Left lobe of liver (tissue), 2 donors: ENCODE measurements at regions not wholly inside any gene's neighbourhood (a gene's known extent, or its start where the extent isn't known, plus 50 kb on each side); places are given as distances from the start of the nearest gene placed in this dataset.

Experiments used
- ATAC-seq: fragments of 200-7000 bp; cut with Tn5 transposase; one replicate; pipeline ENCODE4 v1.9.1; 2020; ENCODE audit warnings: mild to moderate bottlenecking, moderate library complexity
- DNase-seq: peaks from one replicate; pipeline ENCODE4 v3.0.0-alpha.2; 2020; ENCODE audit warnings: low spot score
- donor health status: DM: no; HTN: no; CAD: no; lungs with moderate emphysema.
- donor health status: DM: no; HTN: yes; CAD: no.

GRCh38 chr9:130755377-130756007, 61.9 kb downstream of the EXOSC2 start:
- no peak for ATAC-seq
- DNase-seq, result no peak

- DNase-seq (no peak), ATAC-seq (no peak)
Observed at GRCh38 chr9:130756037-130756436, 62.5 kb downstream of the EXOSC2 start.

- DNase-seq, result no peak
- ATAC-seq, result no peak
Observed at GRCh38 chr9:130756455-130757152, 63.0 kb downstream of the EXOSC2 start.

- no peak for DNase-seq
- ATAC-seq, result no peak
Observed at GRCh38 chr9:130759738-130760137, 66.2 kb downstream of the EXOSC2 start.

GRCh38 chr9:130763331-130764171, 70.0 kb downstream of the EXOSC2 start:
- ATAC-seq, result no peak
- no peak for DNase-seq

- DNase-seq, result no peak
- no peak for ATAC-seq
Observed at GRCh38 chr9:130765137-130766020, 69.7 kb upstream of the ABL1 start.

- DNase-seq, result no peak
- ATAC-seq, result no peak
Observed at GRCh38 chr9:130766021-130766926, 68.8 kb upstream of the ABL1 start.

GRCh38 chr9:130766927-130767307, 68.1 kb upstream of the ABL1 start:
- DNase-seq (no peak), ATAC-seq (peak; percentile 10)

GRCh38 chr9:130768265-130768664, 66.8 kb upstream of the ABL1 start:
- DNase-seq (no peak), ATAC-seq (peak; percentile 52)

GRCh38 chr9:130768891-130769403, 66.1 kb upstream of the ABL1 start:
- DNase-seq, result no peak

GRCh38 chr9:130770093-130770492, 65.0 kb upstream of the ABL1 start:
- ATAC-seq (no peak), DNase-seq (no peak)

More at GRCh38 chr9:130768891-130769403, 66.1 kb upstream of the ABL1 start:
- ATAC-seq, result peak; percentile 14

- ATAC-seq, result peak; percentile 77
- no peak for DNase-seq
Observed at GRCh38 chr9:130770679-130771442, 64.2 kb upstream of the ABL1 start.

- ATAC-seq, result no peak
Observed at GRCh38 chr9:130772185-130772584, 62.9 kb upstream of the ABL1 start.

GRCh38 chr9:130774183-130774582, 60.9 kb upstream of the ABL1 start:
- ATAC-seq (no peak), DNase-seq (no peak)

More at GRCh38 chr9:130772185-130772584, 62.9 kb upstream of the ABL1 start:
- DNase-seq, result no peak

- DNase-seq, result no peak
- ATAC-seq, result no peak
Observed at GRCh38 chr9:130775336-130775991, 59.6 kb upstream of the ABL1 start.

GRCh38 chr9:130779153-130779855, 55.8 kb upstream of the ABL1 start:
- DNase-seq, result no peak
- ATAC-seq, result no peak

GRCh38 chr9:130780415-130780814, 54.6 kb upstream of the ABL1 start:
- no peak for ATAC-seq
- no peak for DNase-seq
